ENCODE measurements at regions not wholly inside any gene's neighbourhood (a gene's known extent, or its start where the extent isn't known, plus 50 kb on each side); places are given as distances from the start of the nearest gene placed in this dataset.

- H3K36me3 ChIP-seq (replicated peaks in 1 of 2; ENCODE audit: control extremely low read depth in 1 of 2, control insufficient read depth in 1 of 2, extremely low read depth in 1 of 2, insufficient read depth in 2 of 2, low read length in 1 of 2) = no peaks in the 10 kb centered on the region
- intact Hi-C loops (cut with micrococcal nuclease) = no loop called here
- H3K27ac ChIP-seq (ENCODE audit: low read length in 2 of 2) = no peak overlapping the region
- no peak overlapping the region for H3K9ac ChIP-seq (ENCODE audit: low read length)
- no peaks in the 10 kb centered on the region for H3K27me3 Mint-ChIP-seq
- DNase-seq (no peak), ATAC-seq (ENCODE audit: low read depth) (no peak)
- no peaks in the 10 kb centered on the region for H3K4me1 ChIP-seq (ENCODE audit: control insufficient read depth in 2 of 2, insufficient read depth in 2 of 2, low read length in 2 of 2)
- no peaks in the 10 kb centered on the region for H3K27me3 ChIP-seq (replicated peaks in 1 of 4; ENCODE audit: control extremely low read depth in 1 of 4, control insufficient read depth in 3 of 4, insufficient read depth in 4 of 4, low read length in 3 of 4)
- H4K20me1 ChIP-seq (ENCODE audit: control insufficient read depth, insufficient read depth, low read length, poor library complexity, severe bottlenecking) = no peaks in the 10 kb centered on the region
- H2AFZ ChIP-seq (ENCODE audit: insufficient read depth, low read depth, low read length, poor library complexity, severe bottlenecking) = no peak overlapping the region
- WGBS (ENCODE audit: insufficient coverage) = 100% methylated on average over 1 of the region's 5 CpGs
- no peak overlapping the region for H3K4me3 Mint-ChIP-seq
- H3K79me2 ChIP-seq (ENCODE audit: control insufficient read depth, insufficient read depth, low read length) = no peaks in the 10 kb centered on the region
- H3K9me3 ChIP-seq (ENCODE audit: control extremely low read depth in 1 of 3, control insufficient read depth in 2 of 3, insufficient read depth in 1 of 3, low read length in 2 of 3) = no peaks in the 10 kb centered on the region
- H3K4me2 ChIP-seq (replicated peaks; ENCODE audit: low read depth, low read length, poor library complexity, severe bottlenecking) = no peak overlapping the region
- no peaks in the 10 kb centered on the region for H3K4me1 Mint-ChIP-seq
- no peak overlapping the region for H3K4me3 ChIP-seq (ENCODE audit: control extremely low read depth in 1 of 5, extremely low read depth in 1 of 5, insufficient read depth in 1 of 5, low read depth in 2 of 5, low read length in 4 of 5)
- ChIA-PET CTCF (no interaction called here), POLR2A (no interaction called here)
- H3K9me3 Mint-ChIP-seq (ENCODE audit: insufficient read depth) = no peaks in the 10 kb centered on the region
- no peak overlapping the region for H3K27ac Mint-ChIP-seq
- TF ChIP-seq, protein P1, sequence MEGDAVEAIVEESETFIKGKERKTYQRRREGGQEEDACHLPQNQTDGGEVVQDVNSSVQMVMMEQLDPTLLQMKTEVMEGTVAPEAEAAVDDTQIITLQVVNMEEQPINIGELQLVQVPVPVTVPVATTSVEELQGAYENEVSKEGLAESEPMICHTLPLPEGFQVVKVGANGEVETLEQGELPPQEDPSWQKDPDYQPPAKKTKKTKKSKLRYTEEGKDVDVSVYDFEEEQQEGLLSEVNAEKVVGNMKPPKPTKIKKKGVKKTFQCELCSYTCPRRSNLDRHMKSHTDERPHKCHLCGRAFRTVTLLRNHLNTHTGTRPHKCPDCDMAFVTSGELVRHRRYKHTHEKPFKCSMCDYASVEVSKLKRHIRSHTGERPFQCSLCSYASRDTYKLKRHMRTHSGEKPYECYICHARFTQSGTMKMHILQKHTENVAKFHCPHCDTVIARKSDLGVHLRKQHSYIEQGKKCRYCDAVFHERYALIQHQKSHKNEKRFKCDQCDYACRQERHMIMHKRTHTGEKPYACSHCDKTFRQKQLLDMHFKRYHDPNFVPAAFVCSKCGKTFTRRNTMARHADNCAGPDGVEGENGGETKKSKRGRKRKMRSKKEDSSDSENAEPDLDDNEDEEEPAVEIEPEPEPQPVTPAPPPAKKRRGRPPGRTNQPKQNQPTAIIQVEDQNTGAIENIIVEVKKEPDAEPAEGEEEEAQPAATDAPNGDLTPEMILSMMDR (IDR thresholded peaks at IDR 0.05) = no peak
- no peak for TF ChIP-seq EZH2 (IDR thresholded peaks at IDR 0.05; ENCODE audit: borderline replicate concordance, insufficient read depth, low read depth, low read length, poor library complexity, severe bottlenecking)
Measured at GRCh38 chr5:57822651-57823050, 340.0 kb upstream of the ACTBL2 start.

DNA sequence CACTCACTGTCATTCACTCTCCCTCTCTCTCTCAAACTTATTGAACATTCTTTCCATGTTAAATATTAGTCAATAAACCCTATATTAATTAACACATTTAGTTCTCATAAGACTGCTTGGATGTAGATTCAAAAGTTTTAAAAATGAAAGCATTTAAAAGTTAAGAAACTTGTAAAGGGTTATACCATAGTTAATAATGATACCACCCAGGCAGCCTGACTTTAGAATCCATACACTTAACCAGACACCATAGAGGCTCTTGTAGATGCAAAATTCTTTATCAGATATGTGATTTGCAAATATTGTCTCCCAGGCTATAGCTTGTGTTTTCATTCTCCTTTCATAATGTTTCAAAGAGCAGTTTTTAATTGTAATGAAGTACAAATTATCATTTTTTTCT lies 335.8 kb upstream of the ACTBL2 start:
- TF ChIP-seq EZH2 (IDR thresholded peaks at IDR 0.05; ENCODE audit: borderline replicate concordance, insufficient read depth, low read depth, low read length, poor library complexity, severe bottlenecking) = no peak
- TF ChIP-seq, protein P1 (IDR thresholded peaks at IDR 0.05) = no peak
- POLR2A ChIA-PET = no interaction called here
- H3K9me3 ChIP-seq (ENCODE audit: control extremely low read depth in 1 of 3, control insufficient read depth in 2 of 3, insufficient read depth in 1 of 3, low read length in 2 of 3) = no peaks in the 10 kb centered on the region
- no peak overlapping the region for H3K4me3 ChIP-seq (ENCODE audit: control extremely low read depth in 1 of 5, extremely low read depth in 1 of 5, insufficient read depth in 1 of 5, low read depth in 2 of 5, low read length in 4 of 5)
- H3K27ac ChIP-seq (ENCODE audit: low read length in 2 of 2) = no peak overlapping the region
- Mint-ChIP-seq H3K4me1 (no peaks in the 10 kb centered on the region), H3K4me3 (no peak overlapping the region), H3K27me3 (no peaks in the 10 kb centered on the region), H3K27ac (no peak overlapping the region), H3K9me3 (ENCODE audit: insufficient read depth) (no peaks in the 10 kb centered on the region)
- no peaks in the 10 kb centered on the region for H3K27me3 ChIP-seq (replicated peaks in 1 of 4; ENCODE audit: control extremely low read depth in 1 of 4, control insufficient read depth in 3 of 4, insufficient read depth in 4 of 4, low read length in 3 of 4)
- CTCF ChIA-PET = no interaction called here
- H4K20me1 ChIP-seq (ENCODE audit: control insufficient read depth, insufficient read depth, low read length, poor library complexity, severe bottlenecking) = no peaks in the 10 kb centered on the region
- no peak overlapping the region for H3K4me2 ChIP-seq (replicated peaks; ENCODE audit: low read depth, low read length, poor library complexity, severe bottlenecking)
- H3K79me2 ChIP-seq (ENCODE audit: control insufficient read depth, insufficient read depth, low read length) = no peaks in the 10 kb centered on the region
- no peak overlapping the region for H3K9ac ChIP-seq (ENCODE audit: low read length)
- no peaks in the 10 kb centered on the region for H3K4me1 ChIP-seq (ENCODE audit: control insufficient read depth in 2 of 2, insufficient read depth in 2 of 2, low read length in 2 of 2)
- ATAC-seq (ENCODE audit: low read depth) = no peak
- no peaks in the 10 kb centered on the region for H3K36me3 ChIP-seq (replicated peaks in 1 of 2; ENCODE audit: control extremely low read depth in 1 of 2, control insufficient read depth in 1 of 2, extremely low read depth in 1 of 2, insufficient read depth in 2 of 2, low read length in 1 of 2)
- DNase-seq = no peak
- H2AFZ ChIP-seq (ENCODE audit: insufficient read depth, low read depth, low read length, poor library complexity, severe bottlenecking) = no peak overlapping the region
- intact Hi-C loops (cut with micrococcal nuclease) = no loop called here
